GM18508 (cell line): ENCODE measurements at regions not wholly inside any gene's neighbourhood (a gene's known extent, or its start where the extent isn't known, plus 50 kb on each side); places are given as distances from the start of the nearest gene placed in this dataset.

ENCODE experiments used
- ATAC-seq: cut with Tn5 transposase; IDR thresholded peaks from one replicate; pipeline ENCODE4 v1.9.1; 2021; ENCODE audit warnings: moderate number of reproducible peaks; ENCODE audit not compliant: insufficient read depth, unreplicated experiment

DNA sequence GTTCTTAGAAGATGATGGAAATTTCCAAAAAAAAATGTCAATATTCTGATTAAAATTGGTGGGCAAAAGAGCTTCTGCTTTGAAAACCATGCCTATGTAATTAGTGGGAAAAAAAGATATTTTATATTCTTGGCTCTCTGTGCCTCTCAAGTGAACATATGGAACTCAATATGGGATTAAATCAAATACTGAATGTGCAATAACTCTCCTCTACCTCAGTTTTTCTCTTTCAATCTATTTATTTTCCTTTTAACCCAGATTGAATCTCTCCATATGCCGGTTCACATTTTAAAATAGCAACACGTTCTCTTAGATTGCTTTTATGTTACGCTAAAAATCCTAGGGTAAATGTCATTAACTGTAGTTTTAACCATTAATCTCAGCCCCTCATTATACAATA lies 224.2 kb upstream of the PABPC4L start:
- ATAC-seq: no peak

DNA sequence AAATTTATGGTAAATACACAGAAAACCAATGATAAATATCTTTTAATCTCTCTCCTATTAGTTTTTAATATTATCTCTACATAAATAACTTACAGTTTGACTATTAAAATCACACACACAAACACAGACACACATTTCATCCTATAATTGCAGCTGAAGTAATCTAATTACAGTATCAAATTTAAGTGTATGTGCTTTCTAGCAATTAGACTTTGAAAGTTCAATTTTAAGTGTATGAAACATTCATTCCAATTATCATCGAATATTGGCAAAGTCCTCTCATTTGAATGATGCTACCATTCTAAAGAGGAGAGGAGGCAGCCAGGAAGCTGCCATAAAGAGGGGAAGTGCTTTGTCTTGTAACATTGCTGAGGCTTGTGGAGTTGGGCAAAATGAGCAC lies 221.2 kb upstream of the PABPC4L start:
- ATAC-seq: no peak

DNA sequence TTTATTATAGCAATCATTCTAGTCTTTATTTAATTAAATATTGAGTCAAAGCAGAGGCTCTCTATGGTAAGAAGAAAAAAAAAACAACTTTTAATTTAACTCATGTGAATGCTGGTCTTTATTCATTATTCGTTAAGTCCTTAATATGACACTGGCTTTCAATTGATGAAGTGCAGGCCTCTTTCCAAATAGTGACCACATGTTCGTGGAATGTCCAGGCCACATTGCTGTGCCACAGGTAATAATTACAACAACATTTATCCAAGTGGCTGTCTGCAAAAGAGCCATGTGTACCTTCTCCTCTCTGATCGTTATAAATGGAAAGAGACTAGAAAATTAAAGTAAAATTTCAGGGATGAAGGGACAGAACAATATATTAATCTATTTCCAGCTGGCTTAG lies 220.1 kb upstream of the PABPC4L start:
- no peak for ATAC-seq

GRCh38 chr4:134408897-134409296 lies 207.3 kb upstream of the PABPC4L start:
- ATAC-seq: no peak

GRCh38 chr4:134401798-134402197 lies 200.2 kb upstream of the PABPC4L start:
- ATAC-seq: no peak

DNA sequence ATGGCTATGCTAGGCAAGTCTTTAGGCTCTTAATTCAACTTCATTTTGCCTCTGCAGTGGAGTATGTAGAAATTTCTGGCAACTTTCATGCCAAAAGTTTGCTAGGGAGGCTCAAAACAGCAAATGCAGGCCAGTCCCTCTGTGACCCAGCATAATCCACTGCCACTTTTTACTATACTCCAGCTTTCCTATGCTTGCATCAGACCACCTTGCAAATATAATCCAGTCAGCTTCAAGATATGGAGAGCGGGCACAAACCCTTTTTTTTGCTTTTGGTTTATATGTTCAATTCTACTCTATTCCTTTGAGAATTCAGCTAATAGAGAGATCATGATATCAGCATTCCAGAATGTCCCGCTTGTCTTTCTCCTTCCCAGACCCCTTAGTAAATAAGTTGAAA lies 192.0 kb upstream of the PABPC4L start:
- no peak for ATAC-seq

DNA sequence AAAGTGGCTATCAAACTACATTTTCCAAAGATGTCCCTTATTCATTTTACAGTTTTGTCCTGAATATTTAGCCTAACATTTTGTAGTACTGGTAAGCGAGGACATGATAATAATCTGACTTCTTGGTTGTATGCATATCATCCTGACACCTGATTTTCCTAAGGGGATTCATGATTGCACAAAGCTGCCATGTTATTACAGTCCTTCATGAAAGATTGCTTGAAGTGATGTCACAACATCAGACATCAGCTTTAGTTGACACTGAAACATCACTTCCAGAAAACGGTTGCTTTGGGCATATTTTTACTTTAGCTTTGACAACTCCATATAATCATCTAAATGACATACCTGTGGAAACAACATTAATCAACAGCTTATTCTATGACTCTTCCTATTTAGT lies 188.7 kb upstream of the PABPC4L start:
- ATAC-seq: no peak

GRCh38 chr4:134388351-134388750 lies 186.8 kb upstream of the PABPC4L start:
- no peak for ATAC-seq

- ATAC-seq: no peak
Observed at GRCh38 chr4:134382478-134383227, 181.1 kb upstream of the PABPC4L start.

DNA sequence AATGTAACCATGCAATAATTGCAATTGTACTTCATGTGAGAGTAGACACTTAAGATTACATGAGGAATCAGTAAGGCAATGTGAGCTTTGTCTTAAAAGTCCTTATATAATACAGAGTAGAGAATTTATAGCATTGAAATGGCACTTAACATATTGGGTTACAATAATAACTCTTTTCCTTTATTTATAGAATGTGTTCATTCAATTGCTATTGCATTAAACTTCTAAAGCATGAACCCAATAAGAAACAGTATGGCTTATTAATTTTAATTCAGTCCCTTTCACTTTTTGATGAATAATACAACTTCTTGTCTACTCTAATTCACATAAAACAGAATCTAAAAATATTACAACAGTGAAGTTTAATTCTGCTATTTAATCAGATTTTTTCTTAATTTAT lies 174.2 kb upstream of the PABPC4L start:
- no peak for ATAC-seq

- no peak for ATAC-seq
Observed at GRCh38 chr4:134365852-134366251, 164.3 kb upstream of the PABPC4L start.

GRCh38 chr4:134364928-134365327 lies 163.3 kb upstream of the PABPC4L start:
- no peak for ATAC-seq

DNA sequence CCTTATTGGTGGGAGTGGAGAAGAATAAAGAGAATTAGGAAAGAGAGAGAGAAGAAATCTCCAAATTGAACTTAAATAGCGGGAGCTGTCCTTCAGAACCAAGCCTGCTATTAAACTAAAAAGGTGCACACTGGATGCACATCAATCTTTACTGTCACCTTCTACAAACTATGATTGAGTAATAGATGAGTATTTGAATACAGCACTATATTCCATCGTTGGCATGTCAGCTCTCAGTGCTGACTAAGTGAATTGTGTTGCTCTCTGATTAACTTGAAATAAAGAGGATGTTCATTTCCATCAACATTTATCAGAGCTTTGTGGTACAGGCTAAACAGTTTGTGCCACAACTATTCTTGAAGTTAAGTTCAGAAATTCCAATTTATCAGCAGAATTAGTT lies 143.7 kb upstream of the PABPC4L start:
- ATAC-seq: no peak

- ATAC-seq: no peak
Observed at GRCh38 chr4:134343656-134344055, 142.1 kb upstream of the PABPC4L start.

DNA sequence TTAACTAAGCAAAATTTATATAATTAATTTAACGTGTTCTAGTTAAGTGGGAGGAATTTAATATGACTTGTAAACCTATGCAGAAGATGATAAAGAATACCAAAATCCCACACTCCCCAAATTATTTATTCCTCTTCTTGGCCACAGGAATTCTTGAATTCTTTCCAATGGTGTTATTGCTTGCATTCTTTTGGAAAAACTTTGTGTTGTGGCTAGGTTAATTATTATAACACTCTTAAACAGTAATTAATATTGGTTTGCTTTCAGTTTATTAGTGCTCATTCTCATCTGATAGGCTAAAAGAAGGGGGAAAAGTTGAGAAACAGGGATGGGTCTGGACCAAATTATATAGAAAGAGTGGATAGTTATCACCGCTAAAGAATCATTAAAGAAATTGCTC lies 141.5 kb upstream of the PABPC4L start:
- no peak for ATAC-seq

GRCh38 chr4:134337574-134337973 lies 136.0 kb upstream of the PABPC4L start:
- no peak for ATAC-seq

DNA sequence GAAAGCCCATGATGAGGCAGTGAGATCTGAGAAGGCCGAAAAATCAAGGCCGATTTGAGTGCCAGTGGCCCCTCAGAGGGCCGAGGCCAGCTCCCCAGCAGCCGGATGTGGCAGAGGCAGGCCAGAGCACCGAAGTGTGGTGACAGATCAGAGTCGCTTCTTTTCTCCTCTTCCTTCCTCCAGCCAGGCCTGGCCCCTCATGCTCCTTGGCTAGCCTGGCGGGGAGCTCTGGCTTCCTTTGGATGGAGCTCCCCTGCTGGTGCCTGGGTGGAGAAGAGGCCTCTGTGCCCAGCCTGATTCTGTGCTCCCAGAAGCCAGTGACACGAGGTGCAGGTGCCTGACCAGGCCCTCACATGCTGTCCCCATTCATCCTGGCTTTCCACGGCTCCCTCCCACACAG lies 127.2 kb upstream of the PABPC4L start:
- ATAC-seq: no peak

DNA sequence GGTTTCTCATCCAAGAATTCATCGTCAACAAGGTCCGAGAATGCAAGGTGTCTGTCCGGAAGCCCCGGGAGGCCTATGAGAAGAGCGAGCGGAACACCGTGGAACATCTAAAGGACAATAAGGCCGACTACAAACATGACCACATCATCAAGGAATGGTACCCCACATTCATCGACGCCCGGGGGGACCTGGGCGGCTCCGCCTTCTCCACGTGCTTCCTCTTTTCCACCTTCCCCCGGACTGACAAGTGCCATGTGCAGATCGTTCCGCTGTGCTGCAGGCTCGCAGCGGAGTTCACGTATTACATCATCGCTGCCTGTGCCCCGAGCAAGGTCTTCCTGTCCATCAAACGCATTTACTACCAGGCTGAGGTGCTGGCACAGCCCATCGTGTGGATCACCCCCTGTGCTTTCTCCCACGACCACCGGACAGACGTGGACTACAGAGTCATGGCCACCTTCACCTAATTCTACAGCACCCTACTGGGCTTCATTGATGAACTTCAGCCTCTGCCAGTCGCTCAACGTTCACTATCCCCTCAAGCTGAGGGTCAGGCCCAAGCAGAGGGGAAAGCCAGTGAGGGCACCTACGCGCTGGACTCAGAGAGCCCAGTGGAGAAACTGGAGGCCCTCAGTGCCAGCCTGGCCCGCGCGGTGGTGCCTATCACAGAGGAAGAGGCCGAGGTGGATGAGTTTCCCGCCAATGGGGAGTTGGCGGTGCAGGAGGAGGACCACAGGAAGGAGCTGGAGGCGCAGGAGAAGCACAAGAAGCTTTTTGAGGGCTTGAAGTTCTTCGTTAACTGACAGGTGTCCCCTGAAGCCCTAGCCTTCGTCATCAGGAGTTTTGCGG lies 125.9 kb upstream of the PABPC4L start:
- ATAC-seq: no peak

DNA sequence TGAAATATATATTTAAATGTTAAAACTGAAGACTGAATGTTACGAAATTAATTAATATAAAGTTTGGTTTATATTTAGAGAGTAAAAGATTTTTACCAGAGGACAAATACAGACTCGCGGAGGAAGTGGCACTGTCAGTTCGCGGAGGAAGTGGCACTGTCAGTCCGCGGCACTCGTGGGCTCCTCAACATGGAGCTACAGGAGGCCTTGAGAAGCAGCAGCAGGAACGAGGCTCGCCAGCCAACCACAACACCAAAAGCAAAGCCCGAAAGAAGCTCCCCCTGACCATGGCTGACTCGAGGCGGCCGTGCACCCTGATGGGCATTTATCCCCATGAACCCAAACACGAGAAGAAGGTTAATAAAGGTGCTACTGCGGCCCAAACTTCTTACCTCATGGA lies 125.3 kb upstream of the PABPC4L start:
- no peak for ATAC-seq

DNA sequence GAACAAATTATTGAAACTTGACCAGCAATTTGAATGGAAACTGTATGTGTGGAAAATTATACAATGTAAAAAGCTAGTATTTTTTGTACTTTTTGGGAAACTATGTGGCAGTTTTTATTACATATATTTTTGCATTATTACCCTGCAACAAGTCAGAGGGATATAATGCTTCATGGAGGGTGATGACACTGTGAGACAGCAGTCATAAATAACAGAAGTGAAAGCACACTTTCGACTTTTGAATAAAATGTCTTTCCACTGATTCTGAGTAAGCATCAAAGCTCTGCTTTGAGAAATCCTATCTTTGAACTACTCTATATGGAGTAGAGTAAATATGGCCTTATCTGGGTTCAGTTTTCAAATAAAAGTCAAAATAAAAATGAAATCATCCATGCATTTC lies 122.6 kb upstream of the PABPC4L start:
- ATAC-seq: no peak

- no peak for ATAC-seq
Observed at GRCh38 chr4:134320048-134320447, 118.5 kb upstream of the PABPC4L start.

DNA sequence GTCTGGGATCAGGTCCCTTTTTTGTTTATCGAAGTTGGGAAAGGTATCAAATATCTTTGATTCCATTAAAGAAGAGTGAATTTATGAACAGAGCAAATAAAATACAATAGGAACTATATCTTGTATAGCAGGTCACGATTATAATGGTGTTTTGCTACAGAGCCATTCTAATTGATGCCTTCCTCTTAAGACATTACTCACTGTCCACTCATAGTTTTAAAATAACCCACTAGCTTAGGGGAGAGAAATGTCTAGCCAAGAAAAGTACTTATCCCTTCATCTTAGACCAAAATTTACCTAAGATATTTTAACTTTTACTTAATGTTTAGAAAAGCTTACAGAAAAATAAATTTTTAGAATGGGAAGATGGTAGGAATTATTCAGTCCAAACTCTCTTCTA lies 112.0 kb upstream of the PABPC4L start:
- no peak for ATAC-seq
